CD4-positive, alpha-beta T cell (primary cell): ENCODE measurements at regions not wholly inside any gene's neighbourhood (a gene's known extent, or its start where the extent isn't known, plus 50 kb on each side); places are given as distances from the start of the nearest gene placed in this dataset.

ENCODE experiments used
- ATAC-seq: fragments of 200-7000 bp; cut with Tn5 transposase; one replicate; pipeline ENCODE4 v1.10.0; 2022; ENCODE audit warnings: mild to moderate bottlenecking; ENCODE audit not compliant: poor library complexity
- CTCF ChIA-PET: fragments of 350-600 bp; sonication (Branson Sonifier 250); formaldehyde crosslinking; loops from one replicate; lab custom pipeline; 2021; ENCODE audit warnings: antibody characterized with exemption, inconsistent platforms; lab: Charles Lee
- POLR2A ChIA-PET: fragments of 350-600 bp; sonication (Branson Sonifier 250); formaldehyde crosslinking; loops from one replicate; lab custom pipeline; 2021; ENCODE audit warnings: antibody characterized with exemption, inconsistent platforms; lab: Charles Lee
- DNase-seq, 14 experiments: peaks; one replicate each; pipeline ENCODE4 v3.0.0-alpha.2; 2013 to 2020; ENCODE audit warnings: mixed read lengths in 2 of 14
- H3K27ac ChIP-seq, 2 donors: one replicate each; pipeline versions ENCODE4 v1.5.1 to v1.7.0; 2013; ENCODE audit warnings: low read length in 2 of 2, low read depth in 1 of 2, mild to moderate bottlenecking in 1 of 2
- H3K27me3 ChIP-seq, 2 experiments: 1 replicate in 1 of 2; 2 replicates in 1 of 2; pipeline versions ENCODE4 v1.6.1 to v1.7.0; 2013; ENCODE audit warnings: low read length in 2 of 2, control low read depth in 1 of 2, mild to moderate bottlenecking in 1 of 2, moderate library complexity in 1 of 2; ENCODE audit not compliant: insufficient read depth in 2 of 2, control insufficient read depth in 1 of 2
- H3K36me3 ChIP-seq: one replicate; pipeline ENCODE4 v1.6.1; 2013; ENCODE audit warnings: low read length, control low read depth; ENCODE audit not compliant: insufficient read depth
- H3K4me1 ChIP-seq: one replicate; pipeline ENCODE4 v1.6.1; 2013; ENCODE audit warnings: low read length, control low read depth; ENCODE audit not compliant: insufficient read depth
- H3K4me3 ChIP-seq: one replicate; pipeline ENCODE4 v1.5.1; 2013; ENCODE audit warnings: mild to moderate bottlenecking, low read length, moderate library complexity
- H3K9me3 ChIP-seq, 2 experiments: 1 replicate in 1 of 2; 2 replicates in 1 of 2; pipeline versions ENCODE4 v1.6.1 to v1.7.0; 2013; ENCODE audit warnings: low read length in 2 of 2, mild to moderate bottlenecking in 2 of 2, control low read depth in 1 of 2, moderate library complexity in 1 of 2; ENCODE audit not compliant: control insufficient read depth in 1 of 2, insufficient read depth in 1 of 2
- H3K27ac Mint-ChIP-seq: one replicate; pipeline ENCODE4 v1.8.0; 2020; ENCODE audit warnings: mixed read lengths
- H3K27me3 Mint-ChIP-seq: one replicate; pipeline ENCODE4 v1.8.0; 2021; ENCODE audit warnings: mixed read lengths
- H3K36me3 Mint-ChIP-seq: one replicate; pipeline ENCODE4 v1.8.0; 2021; ENCODE audit warnings: low read depth, mixed read lengths
- H3K4me1 Mint-ChIP-seq: one replicate; pipeline ENCODE4 v1.8.0; 2021; ENCODE audit warnings: low read depth, mixed read lengths
- H3K4me3 Mint-ChIP-seq: one replicate; pipeline ENCODE4 v1.8.0; 2020; ENCODE audit warnings: mild to moderate bottlenecking, mixed read lengths
- H3K9me3 Mint-ChIP-seq: one replicate; pipeline ENCODE4 v1.8.0; 2020; ENCODE audit warnings: mixed read lengths
- CTCF ChIP-seq: fragments of 200-600 bp; IDR thresholded peaks from one replicate; pipeline ENCODE4 v1.8.0; 2022; ENCODE audit warnings: antibody characterized with exemption, mild to moderate bottlenecking
- intact Hi-C, 2 experiments: fragments of 100-400 bp; cut with DNase I in 1 of 2; cut with micrococcal nuclease in 1 of 2; formaldehyde crosslinking; loops; one replicate each; pipeline versions ENCODE4 v1.15.1 to v1.9.0; 2023 to 2025; cut with DNase I, micrococcal nuclease

DNA sequence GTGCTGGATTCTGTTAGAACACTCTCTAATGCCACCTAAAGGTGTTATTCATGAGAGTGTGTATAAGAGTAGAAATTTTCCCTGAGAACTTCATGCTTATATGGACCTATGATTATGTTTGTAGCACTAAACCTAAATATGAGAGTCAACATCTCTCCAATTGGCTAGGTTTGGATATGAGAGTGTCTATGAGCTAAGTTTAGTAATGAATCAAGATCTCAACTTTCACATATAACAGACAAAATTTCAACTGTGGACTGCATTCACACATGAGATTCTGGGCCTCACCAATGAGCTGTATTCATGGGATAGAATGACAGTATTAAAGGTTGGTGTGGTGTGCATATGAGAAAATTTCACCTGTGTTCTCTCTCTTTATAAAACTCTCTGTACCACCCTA is 242.6 kb downstream of the RPS4Y2 start:
- CTCF ChIA-PET: no interaction called here
- Histone ChIP-seq H3K27ac (no peak overlapping the region), H3K36me3 (no peaks in the 10 kb centered on the region), H3K4me1 (no peaks in the 10 kb centered on the region), H3K9me3 (no peaks in the 10 kb centered on the region), H3K4me3 (no peak overlapping the region), H3K27me3 (no peaks in the 10 kb centered on the region)
- ATAC-seq (no peak), DNase-seq (no peak)
- no peaks in the 10 kb centered on the region for H3K36me3 Mint-ChIP-seq
- no peaks in the 10 kb centered on the region for H3K27me3 Mint-ChIP-seq
- no peak overlapping the region for H3K4me3 Mint-ChIP-seq
- no peak overlapping the region for H3K27ac Mint-ChIP-seq
- intact Hi-C loops: no loop called here
- no peaks in the 10 kb centered on the region for H3K4me1 Mint-ChIP-seq
- no peak for TF ChIP-seq CTCF
- POLR2A ChIA-PET: no interaction called here
- H3K9me3 Mint-ChIP-seq: no peaks in the 10 kb centered on the region

GRCh38 chrY:21001102-21001501 is 245.2 kb downstream of the RPS4Y2 start:
- ChIA-PET CTCF (no interaction called here), POLR2A (no interaction called here)
- Histone ChIP-seq H3K27ac (no peak overlapping the region), H3K4me3 (no peak overlapping the region), H3K36me3 (no peaks in the 10 kb centered on the region), H3K9me3 (no peaks in the 10 kb centered on the region), H3K4me1 (no peaks in the 10 kb centered on the region), H3K27me3 (no peaks in the 10 kb centered on the region)
- ATAC-seq (no peak), DNase-seq (no peak)
- intact Hi-C loops: no loop called here
- H3K27ac Mint-ChIP-seq: no peak overlapping the region
- no peaks in the 10 kb centered on the region for H3K4me1 Mint-ChIP-seq
- H3K27me3 Mint-ChIP-seq: no peaks in the 10 kb centered on the region
- H3K36me3 Mint-ChIP-seq: no peaks in the 10 kb centered on the region
- TF ChIP-seq CTCF: no peak
- no peak overlapping the region for H3K4me3 Mint-ChIP-seq
- no peaks in the 10 kb centered on the region for H3K9me3 Mint-ChIP-seq

DNA sequence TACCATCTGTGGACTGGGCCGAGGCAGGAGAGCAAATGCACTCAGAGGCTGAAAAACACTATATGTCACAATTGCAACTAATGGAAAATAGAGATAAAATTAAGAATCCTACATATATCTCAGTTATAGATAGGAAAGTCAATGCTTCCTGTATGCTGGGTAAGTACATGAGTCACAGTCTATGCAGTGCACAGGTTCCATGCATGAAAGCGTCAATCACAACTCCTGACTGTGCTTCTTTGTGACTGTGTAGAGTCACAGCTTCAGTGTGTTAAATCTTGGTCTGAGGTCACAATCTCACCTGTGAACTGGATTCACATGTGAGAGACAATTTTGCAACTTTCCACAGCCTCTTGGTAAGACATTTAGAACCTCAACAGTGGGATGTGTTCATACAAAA is 247.2 kb downstream of the RPS4Y2 start:
- Mint-ChIP-seq H3K9me3 (no peaks in the 10 kb centered on the region), H3K4me1 (no peaks in the 10 kb centered on the region), H3K4me3 (no peak overlapping the region), H3K36me3 (no peaks in the 10 kb centered on the region), H3K27ac (no peak overlapping the region), H3K27me3 (no peaks in the 10 kb centered on the region)
- H3K27me3 ChIP-seq: no peaks in the 10 kb centered on the region
- DNase-seq (no peak), ATAC-seq (no peak)
- H3K4me1 ChIP-seq: no peaks in the 10 kb centered on the region
- intact Hi-C loops: no loop called here
- CTCF ChIA-PET: no interaction called here
- no peak for TF ChIP-seq CTCF
- no peak overlapping the region for H3K27ac ChIP-seq
- H3K36me3 ChIP-seq: no peaks in the 10 kb centered on the region
- H3K9me3 ChIP-seq: no peaks in the 10 kb centered on the region
- POLR2A ChIA-PET: interaction anchor here (0.6 kb wide), 1 partner anchor 202 kb away, joined by 5 read pairs; no protein-coding TSS in a partner anchor
- no peak overlapping the region for H3K4me3 ChIP-seq
